HG03095 (cell line): ENCODE measurements at regions not wholly inside any gene's neighbourhood (a gene's known extent, or its start where the extent isn't known, plus 50 kb on each side); places are given as distances from the start of the nearest gene placed in this dataset.
"Not testable (repeated sequence)": the region's sequence is repeated elsewhere in the genome, so short reads cannot be mapped to it uniquely, and the experiment has no call there.

ENCODE experiments used
- ATAC-seq: cut with Tn5 transposase; IDR thresholded peaks from one replicate; pipeline ENCODE4 v1.9.1; 2021; ENCODE audit warnings: moderate library complexity; ENCODE audit not compliant: unreplicated experiment

DNA sequence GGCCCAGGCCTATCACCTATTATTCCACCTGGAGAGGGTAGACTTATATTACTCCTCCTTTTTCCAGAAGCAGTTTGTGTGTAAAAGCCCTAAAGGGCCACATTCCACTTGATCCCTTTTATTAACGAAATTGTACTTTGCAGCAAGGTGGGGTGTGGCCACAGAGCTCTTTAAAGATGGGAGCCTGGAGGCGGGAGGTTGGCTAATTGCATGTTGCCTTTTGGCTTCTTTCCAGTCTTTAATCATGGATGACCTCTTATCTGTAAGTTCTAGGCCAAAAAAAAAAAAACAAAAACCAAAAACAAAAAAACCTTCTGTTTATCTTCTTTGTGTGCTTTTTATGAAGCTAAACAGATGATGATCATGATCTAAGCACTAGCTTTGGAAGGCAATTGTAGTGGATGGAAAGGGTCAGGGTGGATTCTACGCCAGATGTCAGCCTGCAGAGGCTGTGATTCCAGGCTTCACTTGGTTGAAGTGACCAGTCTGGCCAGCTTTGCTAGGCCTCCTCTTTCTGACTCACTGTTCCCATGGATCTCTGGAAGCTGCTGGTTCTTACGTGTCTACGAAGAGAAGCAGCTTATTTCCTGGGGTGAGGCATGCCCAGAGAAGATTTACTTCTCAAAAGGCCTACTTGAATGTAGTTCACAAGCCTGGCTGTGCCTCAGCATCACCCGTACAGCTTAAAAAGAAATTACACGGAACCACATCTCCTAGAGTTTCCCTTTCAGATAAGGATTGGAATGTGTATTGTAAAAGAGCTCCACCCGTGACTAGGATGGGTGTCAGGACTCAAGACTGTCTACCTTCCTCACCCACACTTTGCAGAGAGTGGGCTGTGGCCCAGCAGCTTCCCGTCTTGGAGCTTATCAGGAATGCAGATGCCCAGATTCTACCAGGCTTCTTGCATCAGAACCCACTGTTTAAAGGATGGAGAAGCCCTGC lies 330.9 kb upstream of the C2CD4B start:
- no peak for ATAC-seq

DNA sequence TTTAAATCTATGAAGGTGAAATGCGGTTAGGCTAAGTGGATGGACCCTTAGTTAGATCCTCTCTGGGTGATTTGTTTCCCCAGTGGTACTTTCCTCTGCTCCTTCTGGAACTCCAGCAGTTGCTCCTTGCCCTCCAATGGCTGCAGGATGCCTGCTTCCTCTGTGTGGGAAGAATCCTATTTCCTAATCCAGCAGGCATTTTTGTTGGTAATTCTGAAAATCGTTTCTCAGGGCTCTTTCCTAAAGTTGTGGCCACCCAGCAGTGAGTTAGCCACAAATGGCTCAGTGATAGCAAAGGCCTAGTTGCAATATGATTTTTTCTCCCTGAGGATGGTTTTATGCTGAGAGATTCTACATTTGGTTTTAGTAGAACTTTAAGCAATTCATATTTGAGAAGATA lies 332.3 kb upstream of the C2CD4B start:
- ATAC-seq, result no peak

DNA sequence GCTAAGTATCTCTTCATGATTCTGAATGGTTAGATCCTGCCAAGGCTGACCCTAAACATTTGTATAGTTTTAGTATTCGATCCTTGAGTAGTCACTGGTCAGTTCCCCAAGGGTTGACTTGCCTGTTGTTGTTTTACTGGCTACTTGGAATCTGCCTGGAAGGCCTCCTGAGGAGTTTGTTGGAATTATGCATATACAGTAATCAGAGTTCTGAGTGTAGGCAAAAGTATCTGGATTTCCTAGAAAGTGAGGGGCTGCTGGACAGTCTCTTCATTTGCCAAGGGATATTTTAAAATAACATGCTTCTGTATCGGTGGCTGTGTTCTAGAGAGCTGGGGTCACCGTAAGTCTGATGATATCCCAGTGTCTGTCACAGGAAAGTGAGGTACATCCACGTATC lies 333.2 kb upstream of the C2CD4B start:
- no peak for ATAC-seq

DNA sequence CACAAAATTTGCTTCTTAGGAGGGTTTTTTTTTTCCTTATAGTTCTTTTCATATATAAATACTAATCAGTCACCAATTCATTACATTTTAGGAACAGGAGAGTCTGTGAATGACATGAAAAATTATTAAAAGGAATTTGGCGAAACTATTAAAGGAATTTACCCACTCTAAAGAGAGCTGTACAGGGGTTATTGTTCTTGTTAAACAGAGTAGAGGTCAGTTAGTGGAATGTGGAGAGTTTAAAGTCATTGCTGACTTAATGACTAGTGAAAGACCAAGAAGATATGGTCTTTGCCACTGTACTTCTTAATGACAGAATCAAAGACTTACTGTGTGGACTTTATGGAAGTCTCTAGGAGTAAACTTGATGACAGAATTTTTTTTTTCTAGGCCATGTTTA lies 333.6 kb upstream of the C2CD4B start:
- ATAC-seq, result no peak

DNA sequence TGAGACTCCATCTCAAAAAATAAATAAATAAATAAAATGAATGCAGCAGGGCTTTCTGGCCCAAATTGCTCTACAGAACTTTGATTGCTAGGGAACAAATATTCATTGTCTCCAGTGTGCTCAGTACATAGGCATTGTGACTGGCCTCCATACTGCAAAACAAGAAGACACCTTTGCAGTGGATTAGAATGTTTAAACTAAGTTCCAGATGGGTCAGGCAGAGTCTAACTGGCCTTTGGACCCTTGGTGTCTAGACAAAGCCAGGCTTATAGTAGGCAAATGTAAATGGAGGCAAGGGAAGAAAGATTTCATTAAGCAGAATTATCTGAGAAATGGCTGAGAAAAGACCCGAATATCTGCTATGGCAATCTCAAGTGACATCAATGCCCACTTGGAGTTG lies 335.2 kb upstream of the C2CD4B start:
- no peak for ATAC-seq

DNA sequence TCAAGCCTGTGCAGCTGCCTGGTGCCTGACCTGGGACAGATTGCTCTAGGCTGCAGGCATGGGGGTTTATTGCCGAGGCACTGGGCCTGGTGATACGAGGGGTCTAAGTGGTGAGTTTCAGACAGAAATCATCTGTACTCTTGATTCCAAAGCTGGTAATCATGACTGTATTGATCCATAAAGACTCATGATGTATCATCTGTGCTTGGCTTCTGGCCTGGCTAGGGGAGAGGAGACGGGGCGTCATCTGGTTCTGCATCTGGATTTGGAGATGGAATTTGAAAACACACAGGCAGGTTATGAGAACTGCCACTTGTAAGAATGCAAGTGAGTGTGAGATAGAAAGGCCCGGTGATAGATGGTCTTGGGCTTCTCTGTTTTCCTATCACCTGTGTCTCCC lies 337.4 kb upstream of the C2CD4B start:
- ATAC-seq, result no peak

DNA sequence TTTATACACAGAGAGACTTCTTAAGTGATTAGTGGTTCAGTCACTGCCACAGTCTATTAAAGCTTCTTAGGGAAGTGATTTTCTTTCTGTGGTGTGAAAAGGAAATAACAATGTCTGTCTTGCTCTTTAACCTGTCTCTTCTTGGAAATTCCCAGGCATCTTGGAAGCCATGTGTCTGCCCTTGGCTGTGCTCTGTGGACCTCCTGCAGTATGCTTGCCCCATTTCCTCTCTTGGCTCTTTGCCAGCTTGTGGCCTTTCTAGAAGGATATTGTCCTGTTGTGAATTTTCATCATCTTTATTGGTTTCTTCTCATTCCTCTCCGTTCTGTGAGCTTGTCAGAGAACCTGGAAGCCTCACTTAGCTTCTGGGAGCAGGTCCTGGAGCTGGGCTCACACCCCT lies 338.4 kb upstream of the C2CD4B start:
- ATAC-seq, result no peak

DNA sequence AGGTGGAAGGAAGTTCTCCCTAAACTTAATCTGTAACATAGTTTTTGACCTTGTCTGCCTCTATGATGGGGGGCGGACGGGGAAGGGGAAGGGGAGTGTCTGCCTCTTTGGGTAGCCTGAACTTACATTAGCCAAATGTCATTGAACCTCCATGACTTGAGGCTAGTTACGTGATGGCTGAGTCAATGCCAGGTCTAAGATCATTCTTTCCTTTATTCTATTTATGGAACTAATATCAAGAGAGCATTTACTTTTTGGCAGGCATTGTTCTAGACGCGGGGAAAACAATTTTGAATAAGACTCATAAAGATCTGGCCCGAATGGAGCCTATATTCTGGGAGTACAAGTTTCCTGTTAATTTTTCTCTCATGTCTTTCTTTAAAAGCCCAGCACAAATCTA lies 340.7 kb upstream of the C2CD4B start:
- no peak for ATAC-seq

DNA sequence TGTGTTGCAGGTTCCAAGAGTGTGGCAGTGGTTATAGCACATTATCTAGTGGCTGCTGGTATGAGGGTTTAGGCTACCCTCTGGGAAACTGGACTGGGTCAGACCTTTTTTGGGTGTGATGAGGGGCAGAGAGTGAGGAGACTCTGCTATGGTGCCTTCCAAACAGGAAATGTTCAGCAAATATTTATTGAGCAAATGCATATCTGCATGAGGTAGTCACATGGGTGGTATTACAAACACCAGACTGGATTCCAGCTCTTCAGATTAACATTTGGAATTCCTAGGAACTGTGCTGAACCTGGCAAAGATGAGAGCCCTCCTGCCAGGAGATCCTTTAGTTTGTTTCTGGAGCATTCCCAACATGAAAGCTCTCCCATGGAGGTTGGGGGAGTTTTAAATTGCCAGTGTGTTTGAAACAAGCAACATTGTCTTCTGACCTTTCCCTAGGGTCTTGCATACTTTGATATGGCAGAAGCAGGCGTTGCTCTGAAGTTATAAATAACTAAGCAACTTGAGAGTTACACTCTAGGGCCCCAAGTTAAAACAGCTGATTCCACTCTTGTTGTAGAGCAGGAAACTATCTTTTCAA lies 341.2 kb upstream of the C2CD4B start:
- ATAC-seq, result no peak

DNA sequence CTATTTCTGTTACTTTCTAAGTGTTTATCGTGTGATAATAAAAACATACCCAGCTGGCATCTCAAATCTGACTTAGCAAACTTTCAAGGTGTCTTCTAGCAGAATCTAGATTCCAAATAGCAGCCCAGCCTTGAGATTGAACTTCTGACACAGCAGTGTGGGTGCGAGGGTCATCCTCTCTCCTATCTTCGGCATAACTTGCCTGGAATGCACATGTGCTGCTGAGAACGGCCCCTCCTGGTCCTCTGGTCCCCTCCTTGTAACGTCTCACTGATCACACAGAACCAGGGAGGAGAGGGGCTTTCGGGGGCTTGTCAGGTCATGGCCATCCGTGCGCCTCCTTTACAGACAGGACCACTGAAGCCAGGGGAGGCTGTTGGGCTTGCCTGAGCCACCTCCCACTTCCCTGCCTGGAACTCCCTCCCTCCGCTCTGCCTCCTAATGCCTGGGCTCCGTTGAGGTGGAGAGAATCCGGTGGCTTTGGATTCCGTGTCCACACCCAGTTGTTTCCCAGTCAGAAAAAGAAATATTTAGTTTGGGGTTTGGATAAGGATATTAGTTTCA lies 344.4 kb upstream of the C2CD4B start:
- ATAC-seq, result no peak

DNA sequence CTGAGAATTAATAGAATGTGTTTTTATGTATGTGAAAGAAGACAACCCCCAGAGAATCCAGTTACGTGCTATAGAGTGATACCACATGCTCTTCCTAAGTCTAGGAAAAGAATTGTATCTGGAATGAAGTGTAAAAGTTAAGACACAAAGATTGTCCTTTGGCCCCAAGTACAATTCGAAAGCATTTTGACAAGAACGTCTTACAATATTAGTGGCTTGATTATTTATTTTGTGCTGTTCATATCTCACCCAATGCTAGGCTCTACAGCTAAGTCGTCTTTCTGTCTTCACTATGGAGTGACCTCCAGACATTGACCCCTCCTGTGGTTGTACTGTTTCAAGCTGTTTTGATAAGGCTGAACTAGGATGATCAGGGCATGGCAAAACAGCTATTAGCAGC lies 345.7 kb upstream of the C2CD4B start:
- no peak for ATAC-seq

DNA sequence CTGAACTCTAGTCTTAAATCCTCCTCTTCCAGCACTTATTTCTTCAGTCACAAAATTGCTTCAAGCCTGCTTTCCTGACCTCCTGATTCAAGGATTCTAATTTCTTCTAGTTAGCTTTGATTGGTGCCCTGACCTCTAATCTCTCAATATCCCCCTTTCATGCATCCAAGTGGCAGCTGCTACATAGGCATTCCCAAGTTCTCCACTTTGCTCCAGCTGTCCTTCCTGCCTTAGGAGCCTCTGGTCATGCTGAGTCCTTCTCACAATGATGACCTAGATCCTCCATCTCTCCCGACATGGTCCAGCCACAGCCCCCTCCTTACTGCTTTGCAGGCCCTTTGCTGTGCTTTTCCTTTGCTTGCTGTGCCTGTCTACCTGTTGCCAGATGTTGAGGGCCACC lies 347.8 kb upstream of the C2CD4B start:
- ATAC-seq, result no peak

DNA sequence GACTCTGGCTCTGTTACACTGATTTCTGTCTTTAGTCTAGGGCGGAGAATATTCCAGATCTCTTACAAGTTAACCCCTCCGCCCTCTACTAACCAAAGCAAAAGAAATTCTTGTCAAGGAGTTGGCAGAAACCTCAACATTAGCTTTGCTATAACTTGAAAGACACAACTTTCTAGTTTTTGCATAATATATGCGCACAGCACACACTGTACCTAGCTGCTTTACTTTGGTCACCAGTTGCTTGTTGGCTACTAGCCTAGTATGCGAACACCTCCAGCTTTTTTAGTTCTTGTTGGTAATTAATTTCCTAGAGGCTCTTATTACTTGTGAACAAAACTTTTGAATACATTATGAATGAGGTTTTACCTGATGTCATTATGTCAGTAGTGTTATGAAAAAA lies 348.8 kb upstream of the C2CD4B start:
- ATAC-seq, result no peak

DNA sequence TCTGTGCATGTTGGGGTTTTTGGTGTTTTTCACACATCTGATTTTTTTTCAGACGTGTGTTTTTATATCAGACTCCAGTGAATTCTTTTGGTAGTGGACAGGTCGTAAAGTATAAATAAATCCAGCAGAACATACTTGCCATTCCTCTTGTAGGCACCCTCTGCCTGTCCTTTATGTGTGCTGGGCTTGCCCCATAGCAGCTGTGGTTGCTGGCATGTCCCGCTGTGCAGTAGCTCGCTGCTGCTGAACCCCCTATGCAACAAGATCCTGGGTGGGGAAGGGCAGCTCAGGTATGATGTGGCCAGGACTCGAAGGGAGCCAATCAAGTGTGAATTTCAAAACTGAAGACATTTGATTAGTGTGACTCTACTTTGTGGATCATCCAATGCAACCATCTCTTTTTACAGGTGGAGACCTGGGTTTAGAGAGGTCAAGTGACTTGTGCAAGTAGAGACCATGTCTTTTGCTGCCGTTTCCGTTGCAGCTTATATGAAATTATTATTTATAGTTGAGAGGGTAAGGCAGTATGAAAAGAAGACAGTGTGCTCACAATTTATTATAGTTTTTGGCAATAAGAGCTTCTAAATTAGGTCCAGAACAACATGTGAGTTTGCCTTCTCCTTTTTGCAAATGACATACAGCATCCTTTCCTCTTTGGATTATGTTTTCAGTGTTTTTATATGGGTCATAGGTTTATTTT lies 350.8 kb upstream of the C2CD4B start:
- no peak for ATAC-seq

DNA sequence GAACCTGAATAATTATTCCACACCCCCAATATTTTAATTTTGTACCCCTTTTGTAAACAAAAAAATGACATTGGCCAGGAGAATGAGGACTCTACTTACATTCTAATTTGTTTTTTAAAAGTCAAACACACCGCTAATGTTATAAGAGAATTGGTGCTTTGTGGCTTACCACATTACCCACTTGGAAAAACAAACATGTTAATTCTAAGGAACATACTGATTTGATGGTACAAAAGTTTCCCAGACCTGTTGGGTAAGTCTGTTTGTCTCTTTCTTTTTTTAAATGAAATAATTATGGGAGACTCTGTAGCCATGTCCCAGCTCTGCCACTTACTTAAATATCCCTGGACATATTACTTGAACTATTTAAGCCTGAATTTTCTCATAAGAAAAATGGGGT lies 352.5 kb upstream of the C2CD4B start:
- no peak for ATAC-seq

DNA sequence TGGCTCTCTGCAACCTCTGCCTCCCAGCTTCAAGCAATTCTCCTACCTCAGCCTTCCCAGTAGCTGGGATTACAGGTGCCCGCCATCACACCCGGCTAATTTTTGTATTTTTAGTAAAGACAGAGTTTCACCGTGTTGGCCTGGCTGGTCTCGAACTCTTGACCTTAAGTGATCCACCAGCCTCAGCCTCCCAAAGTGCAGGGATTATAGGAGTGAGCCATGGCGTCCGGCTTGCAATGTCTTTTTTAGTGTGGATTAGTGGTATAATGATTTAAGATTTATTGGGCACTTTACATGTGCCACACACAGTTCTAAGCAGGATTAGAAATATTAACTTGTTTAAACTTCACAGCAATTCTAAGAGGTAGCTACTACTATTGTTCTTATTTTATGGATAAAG lies 353.6 kb upstream of the C2CD4B start:
- ATAC-seq, result not testable (repeated sequence)

DNA sequence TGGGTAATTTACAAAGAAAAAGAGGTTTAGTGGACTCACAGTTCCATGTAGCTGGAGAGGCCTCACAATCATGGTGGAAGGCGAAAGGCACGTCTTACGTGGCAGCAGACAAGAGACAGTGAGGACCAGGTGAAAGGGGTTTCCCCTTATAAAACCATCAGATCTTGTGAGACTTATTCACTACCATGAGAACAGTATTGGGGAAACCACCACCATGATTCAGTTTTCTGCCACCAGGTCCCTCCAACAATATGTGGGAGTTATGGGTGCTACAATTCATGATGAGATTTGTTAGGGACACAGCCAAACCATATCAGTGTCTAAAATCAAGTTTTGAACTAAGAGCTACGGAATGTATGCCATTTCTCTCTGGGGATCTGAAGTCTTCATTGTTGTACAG lies 354.8 kb upstream of the C2CD4B start:
- ATAC-seq, result no peak

DNA sequence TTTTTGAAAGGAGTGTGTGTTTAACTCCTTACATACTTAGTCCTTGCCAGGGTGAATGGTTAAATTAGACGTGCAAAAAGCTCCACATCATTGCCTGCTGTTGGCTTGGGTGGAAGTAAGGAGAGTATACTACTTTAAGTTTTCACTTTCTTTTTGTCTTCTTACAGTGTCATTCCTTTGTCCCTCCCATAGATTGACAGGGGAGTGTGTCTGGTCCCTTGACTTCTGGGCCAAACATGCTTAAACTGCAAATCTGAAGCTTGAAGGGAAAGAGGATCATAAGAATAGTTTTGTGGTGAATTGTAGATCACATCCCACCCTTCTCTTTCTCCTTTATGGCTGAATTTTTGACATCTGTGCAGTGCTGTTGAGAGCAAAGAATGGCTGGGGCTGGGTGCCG lies 355.8 kb upstream of the C2CD4B start:
- no peak for ATAC-seq

DNA sequence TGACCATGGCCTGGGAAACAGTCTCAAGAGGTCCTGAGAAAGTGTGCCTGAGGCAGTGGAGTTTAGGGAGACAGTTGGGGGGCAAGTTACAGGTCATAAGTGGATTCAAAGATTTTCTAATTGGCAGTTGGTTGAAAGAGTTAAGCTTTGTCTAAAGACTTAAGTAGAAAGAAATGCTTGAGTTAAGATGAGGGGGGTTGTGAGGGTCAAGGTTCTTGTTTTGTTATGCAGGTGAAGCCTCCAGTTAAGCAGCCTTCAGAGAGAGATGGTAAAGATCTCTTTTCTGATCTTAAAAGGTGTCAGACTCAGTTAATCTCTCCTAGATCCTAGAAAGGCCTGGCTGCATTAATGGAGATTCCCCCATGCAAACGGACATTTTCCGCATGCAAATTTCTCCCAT lies 356.3 kb upstream of the C2CD4B start:
- ATAC-seq, result no peak

DNA sequence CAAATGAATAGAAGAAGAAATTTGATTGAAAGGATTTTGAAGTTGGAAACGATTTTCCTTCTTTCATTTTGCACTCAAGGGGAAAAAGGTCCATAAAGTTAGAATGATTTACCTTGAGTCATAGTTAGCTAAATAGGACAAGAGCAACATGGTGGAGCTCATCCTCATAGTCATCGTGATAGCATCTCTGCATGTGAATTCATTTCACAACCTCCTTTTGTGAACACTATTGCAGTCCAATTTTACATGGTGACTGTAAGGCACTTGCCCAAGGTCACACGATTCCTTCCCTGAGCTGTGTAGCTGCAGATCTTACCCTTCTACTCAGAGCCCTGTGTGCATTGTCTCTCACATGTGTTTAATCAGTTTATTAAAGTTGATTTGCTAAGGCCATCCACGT lies 359.8 kb upstream of the C2CD4B start:
- ATAC-seq, result no peak

DNA sequence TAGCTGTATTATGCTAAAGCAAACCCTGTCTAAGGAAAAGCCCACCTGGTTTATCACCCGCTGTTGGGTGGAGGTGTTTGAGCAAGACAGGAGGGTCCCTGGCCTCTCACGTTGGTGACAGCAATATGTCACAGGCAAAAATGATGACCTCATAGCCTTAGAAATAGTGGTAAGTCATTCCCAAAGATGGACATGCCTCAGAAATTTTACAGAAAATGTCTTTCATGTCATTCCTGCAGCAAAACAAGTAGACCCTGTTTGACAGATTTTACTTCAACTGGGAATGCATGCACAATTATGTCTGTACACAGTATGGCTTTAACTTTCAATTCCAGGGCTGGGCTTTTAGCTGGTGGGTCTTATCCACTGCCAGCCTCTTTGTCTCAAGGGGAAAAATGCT lies 362.3 kb upstream of the C2CD4B start:
- ATAC-seq, result no peak

DNA sequence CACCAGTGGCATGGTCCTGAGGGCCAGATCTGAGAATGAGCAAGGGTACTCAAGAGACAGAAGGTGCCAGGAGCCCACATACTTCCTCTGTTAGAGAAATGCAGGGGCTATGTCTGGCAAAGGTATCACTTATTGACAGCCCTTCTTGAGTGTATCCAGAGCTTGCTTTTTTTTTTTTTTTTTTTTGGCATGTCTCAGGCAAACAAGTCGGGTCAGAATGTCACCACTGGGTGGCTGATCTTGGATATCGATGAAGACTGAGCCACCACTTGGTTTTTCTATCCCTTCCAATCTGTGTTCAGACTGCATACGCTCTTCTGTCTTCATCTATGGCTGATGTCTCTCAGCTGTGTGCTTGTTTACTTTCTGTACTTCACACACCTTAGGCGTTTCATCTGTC lies 363.4 kb upstream of the C2CD4B start:
- ATAC-seq, result no peak
